ENCODE measurements at regions not wholly inside any gene's neighbourhood (a gene's known extent, or its start where the extent isn't known, plus 50 kb on each side); places are given as distances from the start of the nearest gene placed in this dataset.
A peak's percentile ranks its signal among the peaks of the same experiment; 100 is the strongest.

DNA sequence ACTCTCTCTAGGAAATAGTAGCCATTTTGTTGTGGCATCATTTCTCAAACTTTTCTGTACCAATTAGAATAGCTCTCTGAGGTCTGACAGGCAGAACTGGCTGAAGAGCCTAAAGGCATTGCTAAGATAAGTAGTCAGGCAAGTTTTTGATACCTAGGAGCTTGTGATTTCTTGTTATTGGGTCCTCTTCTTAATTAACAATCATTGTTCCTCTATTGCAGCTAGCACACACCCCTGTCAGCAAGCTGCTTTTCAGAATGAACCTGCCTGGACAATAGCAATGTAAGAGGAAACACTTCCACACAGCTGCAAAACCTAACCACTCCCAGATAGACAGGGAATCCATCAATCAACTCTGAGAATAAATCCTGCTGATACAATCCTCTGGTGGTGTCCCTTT, 403.9 kb upstream of the TBL1XR1 start:
- no peak for DNase-seq (ENCODE audit: low spot score)
- in situ Hi-C loops (cut with MboI; ENCODE audit: low pct_unique_long_range_greater_than_20kb, low sequenced_read_pairs, unreplicated experiment), result no loop called here
- TF ChIP-seq, protein P1, sequence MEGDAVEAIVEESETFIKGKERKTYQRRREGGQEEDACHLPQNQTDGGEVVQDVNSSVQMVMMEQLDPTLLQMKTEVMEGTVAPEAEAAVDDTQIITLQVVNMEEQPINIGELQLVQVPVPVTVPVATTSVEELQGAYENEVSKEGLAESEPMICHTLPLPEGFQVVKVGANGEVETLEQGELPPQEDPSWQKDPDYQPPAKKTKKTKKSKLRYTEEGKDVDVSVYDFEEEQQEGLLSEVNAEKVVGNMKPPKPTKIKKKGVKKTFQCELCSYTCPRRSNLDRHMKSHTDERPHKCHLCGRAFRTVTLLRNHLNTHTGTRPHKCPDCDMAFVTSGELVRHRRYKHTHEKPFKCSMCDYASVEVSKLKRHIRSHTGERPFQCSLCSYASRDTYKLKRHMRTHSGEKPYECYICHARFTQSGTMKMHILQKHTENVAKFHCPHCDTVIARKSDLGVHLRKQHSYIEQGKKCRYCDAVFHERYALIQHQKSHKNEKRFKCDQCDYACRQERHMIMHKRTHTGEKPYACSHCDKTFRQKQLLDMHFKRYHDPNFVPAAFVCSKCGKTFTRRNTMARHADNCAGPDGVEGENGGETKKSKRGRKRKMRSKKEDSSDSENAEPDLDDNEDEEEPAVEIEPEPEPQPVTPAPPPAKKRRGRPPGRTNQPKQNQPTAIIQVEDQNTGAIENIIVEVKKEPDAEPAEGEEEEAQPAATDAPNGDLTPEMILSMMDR (IDR thresholded peaks at IDR 0.05; ENCODE audit: extremely low read depth, insufficient read depth, missing control alignments), result no peak

DNA sequence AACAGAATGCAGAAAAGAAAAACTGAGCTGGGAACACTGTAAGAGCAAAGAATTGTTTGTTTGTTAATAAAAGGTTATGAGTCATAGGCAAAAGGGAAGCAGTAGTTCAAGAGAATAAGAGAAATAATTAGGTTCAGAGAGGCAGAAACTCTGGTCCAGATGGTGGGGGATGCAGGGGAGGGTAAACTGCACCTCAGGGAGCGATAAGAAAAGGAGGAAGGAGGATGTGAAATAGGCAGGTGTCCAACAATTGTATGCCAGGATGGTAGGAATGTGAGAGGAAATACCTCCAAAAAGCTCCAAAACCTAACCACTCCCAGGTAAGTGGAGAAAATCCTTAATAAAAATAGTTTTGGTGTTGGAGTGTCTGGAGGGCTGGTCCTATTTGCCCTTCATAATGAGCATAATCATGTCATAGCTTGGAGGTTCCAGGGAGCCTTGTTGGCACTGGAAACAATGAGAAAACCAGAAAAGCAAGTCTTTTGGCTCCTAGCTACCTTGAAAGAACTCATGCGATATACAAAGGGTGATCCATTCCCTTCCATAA, 405.4 kb upstream of the TBL1XR1 start:
- in situ Hi-C loops (cut with MboI; ENCODE audit: low pct_unique_long_range_greater_than_20kb, low sequenced_read_pairs, unreplicated experiment), result no loop called here
- DNase-seq (ENCODE audit: low spot score), result no peak
- TF ChIP-seq, protein P1 (IDR thresholded peaks at IDR 0.05; ENCODE audit: extremely low read depth, insufficient read depth, missing control alignments), result no peak

DNA sequence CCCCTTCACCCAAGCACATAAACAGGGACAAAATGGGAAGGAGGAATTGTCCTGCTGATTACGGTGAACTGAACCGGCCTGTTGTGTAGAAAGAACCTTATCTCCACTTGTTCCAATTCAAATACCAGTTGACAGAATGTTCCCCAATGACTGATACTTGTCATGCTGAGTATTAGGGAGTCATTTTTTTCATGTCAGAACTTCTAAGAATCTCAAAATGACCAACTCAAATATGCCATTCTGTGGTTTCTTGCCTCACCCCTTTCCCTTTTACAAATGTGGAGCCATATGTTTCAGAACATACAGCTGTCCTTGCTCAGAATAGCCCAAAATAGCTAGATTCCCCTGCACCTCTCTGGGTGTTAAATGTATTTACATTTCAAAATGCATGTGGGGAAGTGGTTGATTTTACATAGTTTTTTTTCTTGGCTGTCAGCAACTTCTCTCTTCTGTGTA, 405.9 kb upstream of the TBL1XR1 start:
- TF ChIP-seq, protein P1 (IDR thresholded peaks at IDR 0.05; ENCODE audit: extremely low read depth, insufficient read depth, missing control alignments), result no peak
- peak; percentile 16 for DNase-seq (ENCODE audit: low spot score)
- in situ Hi-C loops (cut with MboI; ENCODE audit: low pct_unique_long_range_greater_than_20kb, low sequenced_read_pairs, unreplicated experiment), result no loop called here

DNA sequence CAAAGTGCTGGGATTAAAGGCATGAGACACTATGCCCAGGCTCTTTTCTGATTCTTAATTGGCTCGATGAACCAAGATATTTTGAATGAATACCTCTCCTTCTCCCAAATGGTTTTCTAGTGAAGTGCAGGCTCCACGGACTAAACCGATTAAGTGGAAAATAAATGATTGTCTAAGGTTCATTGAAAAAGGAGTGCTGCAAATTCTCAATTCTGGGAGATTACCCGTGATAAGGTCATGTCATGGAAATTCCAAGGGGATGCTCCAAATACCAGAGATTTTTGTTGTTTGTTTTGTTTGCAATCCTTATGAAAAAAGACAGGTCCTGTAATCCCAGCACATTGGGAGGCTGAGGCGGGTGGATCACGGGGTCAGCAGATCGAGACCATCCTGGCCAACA, 406.9 kb upstream of the TBL1XR1 start:
- DNase-seq (ENCODE audit: low spot score), result no peak
- in situ Hi-C loops (cut with MboI; ENCODE audit: low pct_unique_long_range_greater_than_20kb, low sequenced_read_pairs, unreplicated experiment), result no loop called here
- TF ChIP-seq, protein P1 (IDR thresholded peaks at IDR 0.05; ENCODE audit: extremely low read depth, insufficient read depth, missing control alignments), result no peak

DNA sequence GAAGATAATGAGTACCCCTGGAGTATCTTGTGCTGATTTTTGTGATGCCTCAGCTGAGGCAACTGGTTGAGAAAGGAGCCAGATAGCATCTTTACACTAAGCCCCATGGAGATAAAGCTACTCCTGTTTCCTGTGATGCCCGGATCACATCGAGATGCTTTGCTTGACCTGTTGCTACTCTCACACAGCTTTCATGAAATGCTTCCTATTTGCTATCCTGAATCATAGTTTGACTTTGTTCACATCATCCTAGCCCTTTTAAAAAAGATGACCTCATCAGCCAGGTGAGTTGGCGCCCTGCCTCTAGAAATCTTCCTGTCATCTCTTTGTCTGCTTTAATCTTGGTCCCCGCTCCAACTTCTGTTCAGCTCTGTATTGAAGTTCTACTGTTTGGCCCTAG, 409.6 kb upstream of the TBL1XR1 start:
- TF ChIP-seq, protein P1 (IDR thresholded peaks at IDR 0.05; ENCODE audit: extremely low read depth, insufficient read depth, missing control alignments), result no peak
- DNase-seq (ENCODE audit: low spot score), result no peak

DNA sequence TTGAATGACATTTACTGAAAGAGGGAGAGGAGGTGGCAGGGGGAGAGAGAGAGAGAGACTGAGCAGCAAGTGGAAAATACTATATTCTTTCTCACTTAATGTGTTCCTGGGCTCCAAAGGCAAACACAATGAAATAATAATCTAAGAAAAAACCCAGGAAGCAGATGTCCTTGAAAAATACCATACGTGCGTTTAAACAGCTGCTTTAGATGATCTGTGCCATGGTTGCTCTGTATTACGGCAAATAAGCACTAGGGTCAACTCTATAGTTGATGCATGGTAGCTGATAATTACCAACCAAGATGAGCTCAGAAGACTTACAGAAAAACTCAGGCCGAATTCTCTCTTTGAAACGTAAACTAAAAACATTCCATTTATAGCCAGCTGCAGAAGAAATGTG, 410.3 kb upstream of the TBL1XR1 start:
- TF ChIP-seq, protein P1 (IDR thresholded peaks at IDR 0.05; ENCODE audit: extremely low read depth, insufficient read depth, missing control alignments), result no peak
- in situ Hi-C loops (cut with MboI; ENCODE audit: low pct_unique_long_range_greater_than_20kb, low sequenced_read_pairs, unreplicated experiment), result no loop called here
- DNase-seq (ENCODE audit: low spot score), result no peak

More for the DNA sequence above, 409.6 kb upstream of the TBL1XR1 start:
- in situ Hi-C loops (cut with MboI; ENCODE audit: low pct_unique_long_range_greater_than_20kb, low sequenced_read_pairs, unreplicated experiment), result no loop called here
